ENCODE measurements at regions not wholly inside any gene's neighbourhood (a gene's known extent, or its start where the extent isn't known, plus 50 kb on each side); places are given as distances from the start of the nearest gene placed in this dataset.
A peak's percentile ranks its signal among the peaks of the same experiment; 100 is the strongest.

DNA sequence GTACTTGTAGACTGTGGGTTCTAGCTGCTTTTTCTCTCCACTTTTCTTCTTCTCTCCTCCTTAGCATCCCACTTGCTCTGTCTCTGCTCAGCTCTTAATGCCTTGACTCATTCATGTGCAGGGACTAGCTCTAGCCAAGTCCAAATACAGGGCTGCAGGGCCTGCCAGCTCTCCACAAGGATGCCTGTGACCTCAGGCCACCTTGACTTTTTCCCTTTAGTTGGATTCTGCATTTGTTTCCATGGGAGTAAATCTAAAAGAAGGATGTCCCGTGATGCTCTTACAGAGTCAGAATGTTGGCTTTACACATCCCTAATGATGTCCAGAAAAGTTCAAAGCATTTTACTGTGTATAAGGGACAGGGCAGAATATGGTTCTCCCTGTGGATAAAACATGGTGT is 101.8 kb upstream of the PREP start:
- DNase-seq: no peak

DNA sequence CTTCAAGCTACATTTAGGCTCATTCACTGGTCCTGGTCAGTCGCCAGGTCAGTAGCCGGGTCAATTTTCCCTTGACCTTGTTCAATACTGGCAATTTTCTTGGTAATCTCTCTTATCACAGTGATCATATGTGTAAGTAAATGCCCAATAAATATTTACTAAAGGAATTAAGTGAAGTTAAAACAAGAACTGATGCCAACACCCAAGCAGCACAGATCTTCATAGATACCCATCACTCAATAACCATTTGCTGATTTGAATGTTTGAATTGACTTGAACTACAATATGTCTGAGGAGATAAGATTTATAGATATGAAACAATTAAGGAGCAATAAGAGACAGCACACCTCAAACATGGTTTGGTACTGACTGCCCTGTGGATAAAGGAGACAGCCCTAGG is 100.8 kb upstream of the PREP start:
- no peak for DNase-seq

DNA sequence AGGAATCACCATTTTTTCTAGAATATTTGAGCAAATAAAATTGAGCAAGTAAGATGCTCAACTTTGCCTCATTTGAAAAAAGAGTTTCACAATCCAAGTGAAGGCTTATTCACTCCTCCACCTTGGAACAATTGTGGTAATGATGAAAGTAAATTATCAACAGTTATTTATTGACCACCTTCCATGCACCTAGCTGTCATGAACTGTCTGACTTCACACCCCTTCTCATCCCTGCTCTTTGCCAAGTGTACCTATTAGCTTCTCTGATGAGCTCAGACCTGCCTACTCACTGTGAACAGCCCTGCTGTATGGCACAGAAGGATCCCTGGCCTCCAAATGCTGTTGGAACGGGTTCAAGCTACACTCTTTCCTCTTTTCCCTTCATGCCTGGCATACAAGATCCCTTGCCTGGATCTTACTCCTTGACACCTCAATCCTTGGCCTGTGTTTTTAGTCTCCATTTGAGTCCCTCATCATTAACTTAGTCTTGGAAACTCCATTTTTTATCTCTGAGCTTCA is 99.0 kb upstream of the PREP start:
- DNase-seq: no peak

DNA sequence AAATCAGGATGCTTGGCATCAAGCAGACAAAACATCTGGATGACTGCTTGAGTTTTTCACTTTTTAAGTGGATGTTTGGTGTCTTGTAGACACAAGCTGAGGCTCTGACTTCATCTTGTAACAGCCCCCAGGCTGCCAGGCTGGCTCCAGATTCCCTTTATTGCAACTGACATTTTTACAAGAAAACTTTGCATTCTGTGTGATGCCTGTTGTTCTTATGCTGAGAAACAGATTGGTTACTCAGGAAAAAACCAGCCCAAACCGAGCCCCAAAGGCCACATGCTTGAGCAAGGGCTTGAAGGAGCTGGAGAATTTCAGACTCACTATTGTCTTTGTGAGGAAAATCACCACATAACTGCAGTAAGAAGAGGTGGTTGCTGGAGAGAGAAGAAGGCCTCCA is 98.4 kb upstream of the PREP start:
- DNase-seq: no peak

DNA sequence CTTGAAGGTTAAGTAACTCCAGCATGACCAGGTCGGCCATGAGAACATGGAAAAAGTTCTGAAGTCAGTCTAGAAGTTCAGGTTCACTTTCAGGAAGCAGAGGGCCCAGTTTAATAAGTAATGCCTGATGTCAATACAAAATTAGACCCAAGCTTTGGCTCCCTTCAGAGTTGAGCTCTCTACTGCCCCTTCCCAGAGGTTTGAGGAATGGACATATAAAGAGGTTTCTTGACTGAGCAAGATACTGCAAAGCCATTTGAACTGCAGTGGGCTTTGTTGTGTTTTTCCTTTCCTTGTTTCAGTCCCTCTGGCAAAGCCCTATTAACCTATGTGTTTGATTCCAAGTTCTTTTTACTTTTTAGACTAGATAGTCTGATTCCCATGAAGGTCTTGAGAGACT is 97.8 kb upstream of the PREP start:
- DNase-seq: no peak

DNA sequence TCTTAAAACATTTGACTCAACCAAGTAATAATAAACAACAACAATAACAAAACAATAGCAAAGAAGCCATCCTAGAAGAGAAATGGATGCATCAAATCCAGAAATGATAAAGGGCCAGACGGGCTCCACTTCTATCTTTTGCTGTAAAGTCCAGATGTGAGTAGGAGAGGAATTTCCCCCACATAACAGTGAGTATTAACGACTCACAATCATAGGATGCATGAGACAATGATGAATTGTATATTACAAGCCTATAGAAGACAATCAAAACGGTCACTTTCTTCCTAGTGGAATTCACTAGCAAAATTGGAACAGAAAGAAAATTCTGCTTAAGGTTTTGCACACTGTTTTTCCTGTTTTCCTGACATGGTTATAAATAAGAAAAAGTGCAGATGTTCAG is 97.0 kb upstream of the PREP start:
- DNase-seq: no peak

DNA sequence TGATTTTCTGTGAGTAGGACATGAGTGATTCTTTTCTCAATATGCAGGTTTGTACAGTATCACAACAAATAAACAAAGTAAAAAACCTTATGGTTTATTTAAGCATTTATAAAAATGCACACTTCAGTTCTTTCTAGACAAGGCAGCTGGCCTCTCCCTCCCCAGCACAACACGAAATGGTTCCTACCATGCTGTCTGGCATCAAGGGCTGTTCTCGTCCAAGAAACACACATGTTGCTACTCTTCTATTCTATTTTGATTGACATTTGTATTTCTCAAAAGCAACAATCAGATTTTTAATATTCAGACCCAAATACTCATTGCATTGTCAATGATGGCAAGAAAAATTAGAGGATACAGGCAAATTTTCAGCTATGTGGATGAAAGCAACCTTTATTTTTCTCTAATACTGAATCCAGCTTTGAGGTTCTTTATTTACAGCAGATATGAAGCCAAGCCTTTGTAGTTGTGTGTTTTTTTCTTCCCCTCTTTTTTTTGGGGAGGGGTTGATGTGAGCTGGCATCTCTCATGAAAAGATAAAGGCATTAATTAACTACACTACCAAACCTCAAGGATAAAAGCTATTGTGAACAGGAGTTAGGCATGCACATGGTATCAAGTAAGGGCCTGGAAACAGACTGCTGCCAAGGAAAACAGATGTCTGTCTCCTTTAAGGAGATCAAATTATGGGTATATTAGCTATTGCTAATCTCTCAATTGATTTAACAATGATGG is 96.4 kb upstream of the PREP start:
- no peak for DNase-seq

DNA sequence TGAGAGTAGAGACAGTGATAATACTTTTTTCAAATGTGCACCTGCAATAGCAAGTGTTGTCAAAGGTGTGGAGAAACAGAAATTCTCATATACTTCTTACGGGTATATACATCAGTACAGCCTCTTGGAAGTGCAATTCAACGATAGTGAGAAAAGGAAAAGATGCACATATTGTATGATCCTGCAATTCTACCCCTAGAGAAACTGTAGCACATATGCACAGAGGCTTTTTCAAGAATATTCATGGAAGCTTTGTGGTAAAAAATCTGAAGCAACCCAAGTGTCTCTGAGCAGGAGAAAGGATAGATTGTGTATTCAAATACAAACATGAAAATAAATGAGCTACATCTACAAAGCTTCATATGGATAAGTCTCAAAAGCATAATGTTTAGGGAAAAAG is 94.7 kb upstream of the PREP start:
- no peak for DNase-seq

DNA sequence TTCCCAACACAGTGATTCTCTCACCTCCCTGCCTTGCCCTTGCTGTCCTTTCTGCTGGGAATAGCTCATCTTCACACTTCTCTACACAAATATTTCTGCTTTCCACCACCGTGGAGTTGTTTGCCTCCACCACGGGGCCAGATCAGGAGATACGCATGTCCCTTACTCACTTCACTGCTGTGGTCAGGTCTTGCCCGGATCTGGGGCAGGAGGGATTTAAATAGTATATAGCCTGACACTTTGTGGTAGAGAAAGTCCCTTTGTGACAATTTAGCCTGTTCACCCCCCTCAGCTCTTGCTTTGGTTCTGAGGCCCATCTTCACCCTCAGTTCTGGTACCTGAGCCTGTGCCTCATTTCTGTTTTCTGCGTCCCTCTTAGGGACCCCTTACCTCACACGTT is 92.6 kb upstream of the PREP start:
- no peak for DNase-seq

DNA sequence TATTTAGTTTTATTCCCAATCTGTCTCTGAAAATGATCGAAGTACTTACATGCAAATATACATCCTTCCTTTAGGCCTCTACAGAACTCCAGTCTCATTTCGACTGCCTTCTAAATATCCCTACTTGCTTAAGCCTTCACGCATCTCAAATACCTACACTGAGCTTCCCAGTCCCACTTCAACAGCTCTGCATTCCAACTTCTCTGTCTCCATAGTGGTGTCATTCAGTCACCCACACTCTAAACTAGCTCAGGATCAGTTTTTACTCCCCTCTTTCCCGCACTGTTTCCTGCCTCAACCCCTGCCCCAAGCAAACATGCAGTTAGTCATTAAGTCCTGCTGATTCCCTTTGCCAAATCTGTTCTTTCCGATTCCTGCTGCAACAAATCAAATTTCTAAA is 91.8 kb upstream of the PREP start:
- DNase-seq: no peak

DNA sequence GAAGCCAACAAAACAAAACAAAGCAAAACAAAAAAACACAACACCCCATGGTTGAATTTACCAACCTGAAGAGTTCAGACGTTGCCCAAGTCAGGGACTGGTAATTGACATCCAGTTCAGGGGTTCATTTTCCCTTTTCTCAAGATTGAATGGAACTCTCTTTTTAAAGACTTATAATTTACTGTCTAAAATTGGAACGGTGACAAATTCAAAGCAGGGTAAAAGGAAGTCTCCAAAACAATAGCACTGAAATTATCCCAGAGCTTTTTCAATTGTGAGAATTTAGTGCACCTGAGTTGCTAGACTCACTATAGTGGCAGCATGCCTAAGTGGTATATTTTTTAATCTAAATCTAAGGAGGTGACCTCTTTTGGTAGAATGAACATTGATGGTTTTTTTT is 90.9 kb upstream of the PREP start:
- no peak for DNase-seq

DNA sequence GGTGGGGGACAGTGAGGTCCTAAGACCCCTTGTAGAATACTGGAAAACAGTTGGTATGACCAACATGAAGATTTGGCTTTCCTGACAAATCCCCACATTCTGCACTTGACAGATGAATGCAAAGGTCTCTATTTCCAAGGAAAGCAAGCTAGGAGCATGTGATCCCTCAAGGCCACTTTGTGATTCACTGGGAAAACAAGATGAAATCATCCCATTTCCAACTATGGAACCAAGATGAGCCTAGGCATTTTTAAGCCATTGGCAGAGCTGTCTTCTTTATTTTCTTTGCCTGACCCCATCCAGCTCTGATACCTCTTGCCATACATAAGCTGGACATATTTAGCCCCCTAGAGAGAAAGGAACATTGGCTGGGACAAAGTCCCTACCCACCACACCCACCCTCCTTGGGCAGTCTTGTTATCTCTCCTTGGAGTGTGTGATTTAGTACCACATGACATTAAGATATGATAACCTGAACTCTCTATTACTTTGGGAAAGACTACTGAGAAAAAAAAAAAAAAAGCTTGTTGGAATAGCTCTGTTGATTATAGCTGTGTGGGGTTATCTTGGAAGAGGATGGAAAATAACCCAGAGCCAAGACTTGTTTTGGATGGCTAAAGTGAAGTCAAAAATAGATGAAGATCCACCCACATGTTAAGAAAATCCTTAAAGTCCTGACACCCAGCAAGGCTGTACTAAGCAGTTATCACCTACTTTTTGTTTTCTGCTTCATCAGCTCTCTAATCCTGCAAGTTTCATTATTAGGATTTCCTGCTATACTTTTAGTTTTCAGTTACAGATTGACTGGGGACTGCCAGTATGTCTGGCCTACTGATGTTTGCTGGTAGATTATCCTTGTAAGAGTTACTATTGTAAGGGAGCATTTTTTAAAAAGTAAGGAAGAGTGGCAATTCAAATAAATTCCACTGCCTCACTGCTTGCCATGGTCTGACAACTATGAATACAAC is 90.1 kb upstream of the PREP start:
- no peak for DNase-seq

DNA sequence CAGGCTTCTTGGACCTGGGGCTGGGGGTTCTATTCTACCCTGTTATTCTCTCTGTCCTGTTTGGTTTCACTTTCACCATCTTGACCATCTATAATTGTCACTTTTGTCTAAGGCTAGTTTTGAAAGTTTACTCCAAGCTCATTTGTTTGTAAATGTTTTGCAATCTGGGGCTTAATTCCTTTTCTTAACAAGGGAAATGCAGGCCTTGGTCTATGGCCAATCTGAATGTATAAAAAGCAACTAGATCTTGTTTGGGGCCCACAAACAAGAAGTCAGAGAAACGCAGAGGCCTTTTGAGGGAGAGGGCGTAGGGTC is 86.3 kb upstream of the PREP start:
- DNase-seq: no peak

DNA sequence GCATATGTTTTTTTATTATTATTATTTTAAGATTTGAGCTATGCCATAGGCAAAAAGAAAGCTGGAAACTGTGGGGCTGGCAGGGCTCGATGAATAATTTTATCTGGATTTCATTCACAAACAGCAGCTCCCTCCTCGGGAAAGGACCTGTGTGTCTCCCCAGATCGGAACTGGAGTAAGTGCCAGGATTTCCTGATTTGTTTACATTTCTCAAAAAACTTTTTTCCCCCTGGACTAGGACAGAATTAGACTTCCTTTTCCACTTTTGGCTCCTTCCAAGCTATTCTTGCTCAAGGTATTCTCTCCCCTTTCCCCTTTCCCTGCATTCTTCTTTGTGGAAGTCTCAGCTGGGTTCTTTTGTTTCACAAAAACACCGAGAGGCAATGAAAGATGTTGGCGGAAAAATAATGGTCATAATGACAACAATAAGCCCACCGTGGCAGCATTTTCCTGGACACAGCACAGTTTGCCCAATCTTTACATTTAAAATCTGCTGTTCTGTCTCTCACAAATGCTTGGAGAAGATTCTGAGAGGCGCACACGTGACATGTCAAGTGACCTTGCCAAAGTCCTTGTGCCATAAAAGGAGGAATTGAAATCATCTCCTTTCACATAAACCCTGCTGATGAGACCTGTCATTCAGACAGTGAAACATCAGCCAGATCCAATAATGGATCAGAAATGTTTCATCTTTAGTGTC is 85.8 kb upstream of the PREP start:
- DNase-seq: no peak

DNA sequence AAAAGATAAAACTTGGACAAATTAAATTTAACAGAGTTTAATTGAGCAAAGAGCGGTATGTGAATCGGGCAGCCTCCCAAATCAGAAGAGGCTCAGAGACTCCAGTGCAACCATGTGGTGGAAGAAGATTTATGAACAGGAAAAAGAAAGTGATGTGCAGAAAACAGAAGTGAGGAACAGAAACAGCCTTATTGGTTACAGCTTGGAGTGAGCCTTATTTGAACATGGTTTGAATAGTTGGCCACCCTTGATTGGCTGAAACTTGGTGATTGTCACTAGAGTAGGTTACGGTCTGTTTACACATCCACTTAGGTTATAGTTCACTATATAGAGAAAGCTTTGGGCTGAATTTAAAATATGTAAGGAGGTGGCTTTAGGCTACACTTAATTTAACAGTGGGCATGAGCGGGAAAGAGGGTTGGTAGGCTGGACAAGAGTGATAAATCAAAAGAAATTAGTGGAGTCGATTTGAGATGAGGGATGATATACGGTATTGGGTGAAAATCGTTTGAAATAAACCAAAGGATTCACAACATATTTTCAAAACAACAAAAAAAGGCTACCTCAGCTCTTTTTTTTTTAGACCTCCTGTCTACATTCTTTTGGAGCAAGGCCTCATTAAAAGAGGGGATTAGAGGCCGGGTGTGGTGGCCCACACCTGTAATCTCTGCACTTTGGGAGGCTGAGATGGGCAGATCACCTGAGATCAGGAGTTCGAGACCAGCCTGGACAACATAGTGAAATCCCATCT is 84.3 kb upstream of the PREP start:
- DNase-seq: no peak

DNA sequence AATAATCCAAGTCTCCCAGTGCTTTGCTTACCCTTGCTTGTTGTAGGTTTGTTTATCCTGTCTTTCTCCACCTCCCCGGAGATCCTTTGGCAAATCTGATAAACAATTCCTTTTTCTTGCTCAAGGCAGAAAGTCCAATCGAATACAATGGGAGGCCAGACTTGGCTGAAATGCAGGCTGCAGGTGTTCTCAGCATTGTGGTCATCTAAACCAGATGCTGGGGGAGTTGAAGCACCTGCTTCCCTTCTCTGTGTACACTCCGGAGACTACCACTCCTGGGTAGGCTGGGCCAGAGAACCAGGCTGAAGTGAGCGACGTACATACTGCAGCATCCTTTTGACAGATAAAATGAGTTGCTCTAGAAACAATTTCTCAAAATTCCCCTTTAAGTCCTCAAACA is 82.6 kb upstream of the PREP start:
- DNase-seq: peak; percentile 24 to 57

DNA sequence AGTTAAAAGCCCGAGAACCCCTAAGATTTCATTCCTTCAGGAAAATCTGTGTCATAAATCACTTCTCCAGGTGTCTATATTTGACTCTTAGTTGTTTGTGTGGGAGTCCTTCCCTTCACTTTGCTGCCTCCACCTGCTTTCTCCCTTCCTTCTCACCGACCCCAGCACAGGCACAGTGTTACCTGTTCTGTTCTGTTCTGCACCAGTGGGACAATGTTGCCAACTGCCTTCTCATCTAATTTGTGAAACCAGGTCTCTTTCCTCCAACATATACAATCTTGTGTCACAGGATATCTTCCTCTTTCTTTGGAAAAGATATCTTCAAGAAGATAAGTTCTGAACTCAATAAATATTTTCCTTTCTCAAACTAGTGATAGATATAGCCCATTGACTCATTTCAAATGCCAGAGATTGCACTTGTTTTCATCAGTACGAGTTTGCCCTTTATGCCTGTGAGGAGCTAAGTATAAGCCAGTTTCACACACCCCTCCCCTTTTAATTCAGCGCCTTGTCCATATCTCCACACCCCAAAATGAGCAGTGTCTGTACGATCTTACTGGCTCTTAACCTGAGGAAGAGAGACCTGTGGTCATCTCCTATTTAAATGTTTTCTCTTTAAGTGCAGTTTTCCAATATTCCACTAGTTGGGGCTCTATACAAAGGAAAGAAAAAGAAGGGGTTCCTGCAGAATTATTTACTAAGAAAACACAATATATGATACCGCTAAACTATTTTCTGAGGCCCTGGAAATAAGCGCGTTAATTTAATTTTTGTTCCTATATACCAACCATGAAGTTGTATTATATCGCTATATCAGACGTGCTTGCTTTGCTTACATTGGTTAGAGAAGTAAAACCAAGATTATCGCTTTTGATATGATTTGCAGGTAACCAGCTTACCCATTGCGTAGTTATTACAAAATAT is 81.6 kb upstream of the PREP start:
- peak in 1 of 2 experiments; percentile 12 for DNase-seq

DNA sequence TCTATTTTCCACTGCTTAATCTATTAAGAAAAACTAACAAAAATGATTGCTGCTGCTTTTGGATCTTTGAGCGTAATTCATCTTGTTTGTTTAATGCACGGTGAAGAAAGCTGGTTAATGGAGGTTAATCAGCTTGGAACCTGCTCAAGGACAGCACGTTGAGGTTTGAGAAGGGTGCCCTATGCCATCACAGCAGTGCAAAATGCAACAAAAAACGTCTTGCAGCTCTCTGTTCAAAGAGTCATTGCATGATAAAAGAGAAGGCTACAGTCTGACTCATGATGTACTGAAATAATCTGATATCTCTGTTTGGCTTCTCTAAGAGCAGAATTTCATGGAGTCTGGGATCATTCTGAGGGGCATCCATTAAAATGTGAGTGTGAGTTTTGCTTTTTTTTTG is 80.6 kb upstream of the PREP start:
- no peak for DNase-seq

DNA sequence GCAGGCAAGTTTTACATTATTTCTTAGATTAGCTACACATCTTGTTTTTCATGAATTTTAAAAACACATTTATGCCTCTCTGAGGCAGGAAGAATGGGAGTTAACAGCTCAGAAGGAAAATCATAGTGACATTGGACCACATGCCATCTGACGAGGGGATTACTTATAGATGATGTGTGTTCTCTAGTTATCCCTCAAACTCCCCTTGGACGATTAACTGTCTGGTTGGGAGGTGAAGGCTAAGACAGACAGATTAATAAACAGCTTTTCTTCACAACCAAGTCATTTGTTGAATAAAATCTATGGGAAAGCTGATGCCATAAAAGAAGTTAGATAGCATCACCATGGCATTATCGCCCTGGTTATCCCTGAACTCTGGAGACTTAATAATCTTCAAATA is 80.0 kb upstream of the PREP start:
- no peak for DNase-seq

DNA sequence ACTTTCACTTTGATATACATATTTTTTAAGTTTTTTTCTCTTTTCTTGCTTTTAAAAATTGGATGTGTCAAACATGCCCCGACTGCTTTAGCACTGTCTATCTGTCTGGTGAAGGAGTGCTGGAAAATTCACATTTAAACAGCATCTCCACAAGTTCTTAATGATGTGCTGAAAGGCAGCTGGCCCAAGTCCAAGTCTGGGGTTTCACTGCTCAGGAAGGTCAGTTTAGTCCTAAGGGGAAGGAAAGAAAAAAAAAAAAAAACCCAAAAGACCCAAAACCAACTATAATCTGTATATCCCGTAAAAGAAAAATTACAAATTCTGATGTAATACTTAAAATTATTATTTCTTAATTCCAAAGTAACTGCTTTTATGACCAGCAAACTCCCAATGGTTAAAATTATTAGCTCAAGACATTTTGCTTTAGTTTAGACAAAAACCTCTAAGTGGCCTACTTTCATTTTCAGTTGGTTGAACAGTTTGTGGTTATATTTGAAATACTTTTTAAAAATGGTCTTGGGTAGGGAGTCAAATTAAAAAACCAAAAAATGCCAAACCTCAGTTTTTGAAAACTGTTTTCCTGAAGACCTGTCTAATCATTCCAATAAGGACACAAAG is 79.5 kb upstream of the PREP start:
- peak in 1 of 2 experiments; percentile 4 for DNase-seq

DNA sequence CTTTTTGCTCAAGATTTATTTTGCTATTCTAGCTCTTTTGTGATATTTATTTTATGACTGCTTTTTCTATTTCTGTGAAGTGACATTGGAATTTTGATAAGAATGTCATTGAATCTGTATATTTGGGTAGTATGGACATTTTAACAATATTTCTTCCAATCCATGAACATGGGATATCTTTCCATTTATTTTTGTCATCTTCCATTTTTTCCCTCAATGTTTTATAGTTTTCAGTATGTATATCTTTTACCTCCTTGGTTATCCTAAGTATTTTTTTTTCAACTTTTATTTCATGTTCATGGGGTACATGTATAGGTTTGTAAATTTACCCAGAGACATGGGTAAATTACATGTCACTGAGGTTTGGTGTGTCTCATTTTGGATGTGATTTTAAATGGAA is 74.1 kb upstream of the PREP start:
- DNase-seq: no peak

Measured in SHP77 (cell line).